ENCODE measurements at regions not wholly inside any gene's neighbourhood (a gene's known extent, or its start where the extent isn't known, plus 50 kb on each side); places are given as distances from the start of the nearest gene placed in this dataset.

DNA sequence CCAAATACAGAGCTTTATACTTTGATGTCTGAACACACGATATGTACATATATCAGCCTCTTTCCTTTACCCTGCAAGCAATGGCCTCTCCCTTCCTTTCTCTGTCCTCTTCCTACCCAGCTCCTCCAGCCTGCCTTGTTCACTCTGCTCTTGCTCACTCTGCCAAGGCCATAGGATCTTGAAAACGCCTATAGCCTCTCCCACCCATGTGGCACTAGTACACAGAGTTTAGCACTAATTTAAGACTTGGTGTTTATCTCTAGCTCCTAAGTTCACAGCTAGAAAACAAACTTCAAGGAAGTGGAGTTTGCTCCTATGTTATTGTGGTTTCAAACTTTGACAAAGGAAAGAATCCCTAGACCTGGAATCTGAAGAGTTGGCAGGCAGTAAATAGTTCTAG is 225.0 kb upstream of the RUNX1 start:
- TF ChIP-seq, protein P1, sequence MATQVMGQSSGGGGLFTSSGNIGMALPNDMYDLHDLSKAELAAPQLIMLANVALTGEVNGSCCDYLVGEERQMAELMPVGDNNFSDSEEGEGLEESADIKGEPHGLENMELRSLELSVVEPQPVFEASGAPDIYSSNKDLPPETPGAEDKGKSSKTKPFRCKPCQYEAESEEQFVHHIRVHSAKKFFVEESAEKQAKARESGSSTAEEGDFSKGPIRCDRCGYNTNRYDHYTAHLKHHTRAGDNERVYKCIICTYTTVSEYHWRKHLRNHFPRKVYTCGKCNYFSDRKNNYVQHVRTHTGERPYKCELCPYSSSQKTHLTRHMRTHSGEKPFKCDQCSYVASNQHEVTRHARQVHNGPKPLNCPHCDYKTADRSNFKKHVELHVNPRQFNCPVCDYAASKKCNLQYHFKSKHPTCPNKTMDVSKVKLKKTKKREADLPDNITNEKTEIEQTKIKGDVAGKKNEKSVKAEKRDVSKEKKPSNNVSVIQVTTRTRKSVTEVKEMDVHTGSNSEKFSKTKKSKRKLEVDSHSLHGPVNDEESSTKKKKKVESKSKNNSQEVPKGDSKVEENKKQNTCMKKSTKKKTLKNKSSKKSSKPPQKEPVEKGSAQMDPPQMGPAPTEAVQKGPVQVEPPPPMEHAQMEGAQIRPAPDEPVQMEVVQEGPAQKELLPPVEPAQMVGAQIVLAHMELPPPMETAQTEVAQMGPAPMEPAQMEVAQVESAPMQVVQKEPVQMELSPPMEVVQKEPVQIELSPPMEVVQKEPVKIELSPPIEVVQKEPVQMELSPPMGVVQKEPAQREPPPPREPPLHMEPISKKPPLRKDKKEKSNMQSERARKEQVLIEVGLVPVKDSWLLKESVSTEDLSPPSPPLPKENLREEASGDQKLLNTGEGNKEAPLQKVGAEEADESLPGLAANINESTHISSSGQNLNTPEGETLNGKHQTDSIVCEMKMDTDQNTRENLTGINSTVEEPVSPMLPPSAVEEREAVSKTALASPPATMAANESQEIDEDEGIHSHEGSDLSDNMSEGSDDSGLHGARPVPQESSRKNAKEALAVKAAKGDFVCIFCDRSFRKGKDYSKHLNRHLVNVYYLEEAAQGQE (IDR thresholded peaks at IDR 0.05; ENCODE audit: insufficient read depth in 1 of 2, low read depth in 2 of 2, low read length in 1 of 2), result no peak
- TF ChIP-seq, protein P2, sequence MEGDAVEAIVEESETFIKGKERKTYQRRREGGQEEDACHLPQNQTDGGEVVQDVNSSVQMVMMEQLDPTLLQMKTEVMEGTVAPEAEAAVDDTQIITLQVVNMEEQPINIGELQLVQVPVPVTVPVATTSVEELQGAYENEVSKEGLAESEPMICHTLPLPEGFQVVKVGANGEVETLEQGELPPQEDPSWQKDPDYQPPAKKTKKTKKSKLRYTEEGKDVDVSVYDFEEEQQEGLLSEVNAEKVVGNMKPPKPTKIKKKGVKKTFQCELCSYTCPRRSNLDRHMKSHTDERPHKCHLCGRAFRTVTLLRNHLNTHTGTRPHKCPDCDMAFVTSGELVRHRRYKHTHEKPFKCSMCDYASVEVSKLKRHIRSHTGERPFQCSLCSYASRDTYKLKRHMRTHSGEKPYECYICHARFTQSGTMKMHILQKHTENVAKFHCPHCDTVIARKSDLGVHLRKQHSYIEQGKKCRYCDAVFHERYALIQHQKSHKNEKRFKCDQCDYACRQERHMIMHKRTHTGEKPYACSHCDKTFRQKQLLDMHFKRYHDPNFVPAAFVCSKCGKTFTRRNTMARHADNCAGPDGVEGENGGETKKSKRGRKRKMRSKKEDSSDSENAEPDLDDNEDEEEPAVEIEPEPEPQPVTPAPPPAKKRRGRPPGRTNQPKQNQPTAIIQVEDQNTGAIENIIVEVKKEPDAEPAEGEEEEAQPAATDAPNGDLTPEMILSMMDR (IDR thresholded peaks at IDR 0.05), result no peak
- TF ChIP-seq POLR2AphosphoS5 (IDR thresholded peaks at IDR 0.05; ENCODE audit: low read depth, low read length), result no peak
